Activated T-cell treated with anti-CD3 and anti-CD28 coated beads, Interleukin-2, amount 50 U/mL, for 4 hours (primary cell): ENCODE measurements at regions not wholly inside any gene's neighbourhood (a gene's known extent, or its start where the extent isn't known, plus 50 kb on each side); places are given as distances from the start of the nearest gene placed in this dataset.

Experiments used
- ATAC-seq, 2 donors: fragments of 200-7000 bp; cut with Tn5 transposase; one replicate each; pipeline ENCODE4 v1.10.0; 2021
- DNase-seq: peaks from one replicate; pipeline ENCODE4 v3.0.0-alpha.2; 2020
- H3K27me3 Mint-ChIP-seq: one replicate; pipeline ENCODE4 v1.8.0; 2021; ENCODE audit warnings: low read depth, mixed read lengths
- H3K36me3 Mint-ChIP-seq: one replicate; pipeline ENCODE4 v1.8.0; 2022; ENCODE audit warnings: mixed read lengths; ENCODE audit not compliant: insufficient read depth
- H3K4me1 Mint-ChIP-seq: one replicate; pipeline ENCODE4 v1.8.0; 2021; ENCODE audit warnings: low read depth, mixed read lengths
- H3K4me3 Mint-ChIP-seq: one replicate; pipeline ENCODE4 v1.8.0; 2021; ENCODE audit warnings: mild to moderate bottlenecking, moderate library complexity, mixed read lengths
- H3K9me3 Mint-ChIP-seq: one replicate; pipeline ENCODE4 v1.8.0; 2021; ENCODE audit warnings: mixed read lengths

- Mint-ChIP-seq H3K27me3 (no peaks in the 10 kb centered on the region), H3K9me3 (peaks cover 8% of the 10 kb centered on the region), H3K4me1 (no peaks in the 10 kb centered on the region), H3K36me3 (no peaks in the 10 kb centered on the region), H3K4me3 (no peak overlapping the region)
- ATAC-seq = no peak
- DNase-seq = no peak
Observed at GRCh38 chr11:97263183-97263858, 873.5 kb downstream of the JRKL start.

- H3K4me3 Mint-ChIP-seq = no peak overlapping the region
- no peaks in the 10 kb centered on the region for H3K4me1 Mint-ChIP-seq
Observed at GRCh38 chr11:97269527-97269926, 879.7 kb downstream of the JRKL start.

GRCh38 chr11:97279341-97279740 lies 889.5 kb downstream of the JRKL start:
- ATAC-seq (no peak), DNase-seq (no peak)
- Mint-ChIP-seq H3K4me1 (no peaks in the 10 kb centered on the region), H3K9me3 (peaks cover 46% of the 10 kb centered on the region), H3K36me3 (no peaks in the 10 kb centered on the region), H3K4me3 (no peak overlapping the region), H3K27me3 (no peaks in the 10 kb centered on the region)

More at GRCh38 chr11:97269527-97269926, 879.7 kb downstream of the JRKL start:
- peaks cover 10% of the 10 kb centered on the region for H3K9me3 Mint-ChIP-seq
- no peaks in the 10 kb centered on the region for H3K27me3 Mint-ChIP-seq
- DNase-seq (no peak), ATAC-seq (no peak)
- H3K36me3 Mint-ChIP-seq = no peaks in the 10 kb centered on the region

GRCh38 chr11:97280347-97280746 lies 890.5 kb downstream of the JRKL start:
- no peak for ATAC-seq
- no peak overlapping the region for H3K4me3 Mint-ChIP-seq
- H3K4me1 Mint-ChIP-seq = no peaks in the 10 kb centered on the region

GRCh38 chr11:97289823-97290222 lies 900.0 kb downstream of the JRKL start:
- Mint-ChIP-seq H3K9me3 (peaks cover 11% of the 10 kb centered on the region), H3K27me3 (no peaks in the 10 kb centered on the region), H3K4me3 (no peak overlapping the region), H3K4me1 (no peaks in the 10 kb centered on the region), H3K36me3 (no peaks in the 10 kb centered on the region)
- DNase-seq = no peak
- ATAC-seq = no peak

More at GRCh38 chr11:97280347-97280746, 890.5 kb downstream of the JRKL start:
- no peak for DNase-seq
- Mint-ChIP-seq H3K36me3 (no peaks in the 10 kb centered on the region), H3K27me3 (no peaks in the 10 kb centered on the region), H3K9me3 (peaks cover 43% of the 10 kb centered on the region)

- Mint-ChIP-seq H3K4me1 (no peaks in the 10 kb centered on the region), H3K36me3 (no peaks in the 10 kb centered on the region), H3K4me3 (no peak overlapping the region), H3K27me3 (no peaks in the 10 kb centered on the region), H3K9me3 (peaks cover 9% of the 10 kb centered on the region)
- ATAC-seq (no peak), DNase-seq (no peak)
Observed at GRCh38 chr11:97290464-97291041, 900.7 kb downstream of the JRKL start.

- Mint-ChIP-seq H3K27me3 (no peaks in the 10 kb centered on the region), H3K9me3 (peaks cover 8% of the 10 kb centered on the region), H3K36me3 (no peaks in the 10 kb centered on the region), H3K4me1 (no peaks in the 10 kb centered on the region), H3K4me3 (no peak overlapping the region)
- no peak for DNase-seq
- ATAC-seq = no peak
Observed at GRCh38 chr11:97296301-97296700, 906.5 kb downstream of the JRKL start.

GRCh38 chr11:97309291-97309690 lies 919.5 kb downstream of the JRKL start:
- no peak for ATAC-seq
- H3K36me3 Mint-ChIP-seq = no peaks in the 10 kb centered on the region
- no peaks in the 10 kb centered on the region for H3K4me1 Mint-ChIP-seq
- peaks cover 3% of the 10 kb centered on the region for H3K9me3 Mint-ChIP-seq
- no peak overlapping the region for H3K4me3 Mint-ChIP-seq
- no peak for DNase-seq
- no peaks in the 10 kb centered on the region for H3K27me3 Mint-ChIP-seq

GRCh38 chr11:97325693-97326092 lies 935.9 kb downstream of the JRKL start:
- Mint-ChIP-seq H3K4me3 (no peak overlapping the region), H3K9me3 (peaks cover 22% of the 10 kb centered on the region), H3K27me3 (no peaks in the 10 kb centered on the region), H3K36me3 (no peaks in the 10 kb centered on the region), H3K4me1 (no peaks in the 10 kb centered on the region)
- DNase-seq (no peak), ATAC-seq (no peak)

- Mint-ChIP-seq H3K36me3 (no peaks in the 10 kb centered on the region), H3K9me3 (peaks cover 8% of the 10 kb centered on the region), H3K4me1 (no peaks in the 10 kb centered on the region), H3K4me3 (no peak overlapping the region), H3K27me3 (no peaks in the 10 kb centered on the region)
- ATAC-seq (no peak), DNase-seq (no peak)
Observed at GRCh38 chr11:97332271-97332670, 942.5 kb downstream of the JRKL start.

- H3K27me3 Mint-ChIP-seq = no peaks in the 10 kb centered on the region
- H3K9me3 Mint-ChIP-seq = peaks cover 18% of the 10 kb centered on the region
- no peak for DNase-seq
- no peaks in the 10 kb centered on the region for H3K36me3 Mint-ChIP-seq
- no peak overlapping the region for H3K4me3 Mint-ChIP-seq
- ATAC-seq = no peak
- no peaks in the 10 kb centered on the region for H3K4me1 Mint-ChIP-seq
Observed at GRCh38 chr11:97336064-97336463, 946.3 kb downstream of the JRKL start.

GRCh38 chr11:97345032-97345431 lies 955.2 kb downstream of the JRKL start:
- DNase-seq (no peak), ATAC-seq (no peak)
- H3K4me1 Mint-ChIP-seq = no peaks in the 10 kb centered on the region
- no peaks in the 10 kb centered on the region for H3K36me3 Mint-ChIP-seq
- peaks cover 16% of the 10 kb centered on the region for H3K9me3 Mint-ChIP-seq
- H3K27me3 Mint-ChIP-seq = no peaks in the 10 kb centered on the region
- H3K4me3 Mint-ChIP-seq = no peak overlapping the region

GRCh38 chr11:97349201-97349600 lies 959.4 kb downstream of the JRKL start:
- Mint-ChIP-seq H3K9me3 (peaks cover 31% of the 10 kb centered on the region), H3K4me3 (no peak overlapping the region), H3K36me3 (no peaks in the 10 kb centered on the region), H3K27me3 (no peaks in the 10 kb centered on the region), H3K4me1 (no peaks in the 10 kb centered on the region)
- ATAC-seq (no peak), DNase-seq (no peak)

GRCh38 chr11:97351939-97352338 lies 962.1 kb downstream of the JRKL start:
- no peaks in the 10 kb centered on the region for H3K27me3 Mint-ChIP-seq
- no peak overlapping the region for H3K4me3 Mint-ChIP-seq
- no peak for ATAC-seq
- no peak for DNase-seq
- no peaks in the 10 kb centered on the region for H3K4me1 Mint-ChIP-seq
- peaks cover 20% of the 10 kb centered on the region for H3K9me3 Mint-ChIP-seq
- H3K36me3 Mint-ChIP-seq = no peaks in the 10 kb centered on the region

- H3K4me3 Mint-ChIP-seq = no peak overlapping the region
- DNase-seq (no peak), ATAC-seq (no peak)
- no peaks in the 10 kb centered on the region for H3K27me3 Mint-ChIP-seq
- H3K9me3 Mint-ChIP-seq = peaks cover 20% of the 10 kb centered on the region
- H3K36me3 Mint-ChIP-seq = no peaks in the 10 kb centered on the region
- no peaks in the 10 kb centered on the region for H3K4me1 Mint-ChIP-seq
Observed at GRCh38 chr11:97354026-97354425, 964.2 kb downstream of the JRKL start.
